Dedifferentiated amniotic fluid mesenchymal stem cell (primary cell): ENCODE measurements at regions not wholly inside any gene's neighbourhood (a gene's known extent, or its start where the extent isn't known, plus 50 kb on each side); places are given as distances from the start of the nearest gene placed in this dataset.
"Not testable (repeated sequence)": the region's sequence is repeated elsewhere in the genome, so short reads cannot be mapped to it uniquely, and the experiment has no call there.

ENCODE experiments used
- DNase-seq: peaks from one replicate; pipeline ENCODE4 v3.0.0-alpha.2; 2016; ENCODE audit errors: extremely low spot score

DNA sequence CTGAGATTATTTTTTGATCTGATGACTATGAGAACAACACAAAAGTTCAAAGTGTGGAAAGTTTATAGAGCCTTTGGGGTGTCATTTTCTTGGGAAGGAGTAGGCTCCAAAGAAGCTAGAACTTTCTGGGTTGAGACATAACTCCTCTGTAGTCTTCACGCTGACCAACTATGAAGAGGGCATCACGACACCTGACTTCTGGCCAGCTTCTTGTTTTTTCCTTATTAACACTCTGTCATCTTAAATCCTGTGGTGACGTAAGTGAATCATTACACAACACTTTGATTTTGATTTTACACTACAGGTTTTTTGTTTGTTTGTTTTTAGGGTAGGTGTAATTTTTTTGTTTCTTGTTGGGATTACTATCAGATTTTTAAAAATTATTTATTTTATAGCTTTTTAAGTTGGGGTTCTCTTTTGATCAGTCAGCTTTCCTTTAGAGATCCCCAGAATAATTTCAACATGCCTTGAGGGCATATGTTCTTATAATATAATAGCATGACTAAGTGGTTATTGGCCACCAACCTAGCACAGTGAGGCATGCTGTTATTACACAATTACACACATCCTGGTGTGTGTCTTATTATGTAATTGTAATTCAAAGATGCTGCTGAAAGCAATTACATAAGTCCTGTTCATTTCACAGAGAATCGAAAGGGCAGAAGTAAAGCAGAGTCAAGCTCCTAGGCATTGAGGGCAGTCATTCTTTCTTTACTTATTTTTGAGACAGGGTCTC, 281.6 kb upstream of the NOTCH2NLA start:
- not testable (repeated sequence) for DNase-seq

DNA sequence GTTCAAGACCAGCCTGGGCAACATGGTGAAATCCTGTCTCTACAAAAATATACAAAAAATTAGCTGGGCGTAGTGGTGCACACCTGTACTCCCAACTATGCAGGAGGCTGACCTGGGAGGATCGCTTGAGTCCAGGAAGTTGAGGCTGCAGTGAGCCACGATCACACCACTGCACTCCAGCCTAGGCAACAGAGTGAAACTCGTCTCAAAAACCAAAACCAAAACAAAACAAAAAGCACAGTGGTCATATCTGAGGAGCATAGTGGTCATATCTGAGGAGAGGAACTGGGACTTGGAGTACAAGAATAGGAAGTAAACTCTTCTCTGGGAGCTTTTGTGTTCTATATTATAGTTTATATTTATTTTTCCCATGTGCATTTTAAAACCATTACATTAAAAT, 275.3 kb upstream of the NOTCH2NLA start:
- not testable (repeated sequence) for DNase-seq

DNA sequence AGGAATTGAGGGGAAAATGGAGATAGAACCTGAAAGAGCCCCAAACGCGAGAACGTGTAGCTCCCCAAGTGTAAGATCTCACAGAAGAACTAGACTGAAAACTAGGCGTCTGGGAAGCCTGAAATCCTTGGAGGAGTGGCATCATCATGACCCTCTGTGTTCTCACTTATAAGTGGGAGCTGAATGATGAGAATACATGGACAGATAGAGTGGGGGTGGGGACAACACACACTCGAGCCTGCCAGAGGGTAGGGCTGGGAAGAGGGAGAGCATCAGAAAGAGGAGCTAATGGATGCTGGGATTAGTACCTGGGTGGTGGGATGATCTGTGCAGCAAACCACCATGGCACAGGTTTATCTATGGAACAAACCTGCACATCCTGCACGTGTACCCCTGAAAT, 258.7 kb upstream of the NOTCH2NLA start:
- DNase-seq = not testable (repeated sequence)

DNA sequence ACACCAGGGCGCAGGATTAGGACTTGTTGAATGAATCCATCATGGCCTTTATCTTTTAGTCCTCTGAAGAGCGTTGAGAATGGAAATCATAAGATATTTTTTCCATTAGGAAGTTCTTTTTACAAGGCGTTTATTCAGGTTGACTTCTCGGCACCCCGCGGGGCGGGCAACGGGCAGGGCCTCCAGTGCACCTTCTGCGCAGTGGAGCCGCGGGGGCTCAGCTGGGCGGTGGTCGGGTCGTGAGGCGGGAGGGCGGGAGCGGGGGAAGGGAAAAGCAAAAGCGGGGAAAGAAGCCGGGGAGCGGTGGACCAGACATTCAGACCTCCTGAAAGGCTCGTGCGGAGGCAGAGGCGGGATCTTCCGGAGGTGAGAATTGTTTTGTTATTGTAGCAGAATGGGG, 258.3 kb upstream of the NOTCH2NLA start:
- not testable (repeated sequence) for DNase-seq

DNA sequence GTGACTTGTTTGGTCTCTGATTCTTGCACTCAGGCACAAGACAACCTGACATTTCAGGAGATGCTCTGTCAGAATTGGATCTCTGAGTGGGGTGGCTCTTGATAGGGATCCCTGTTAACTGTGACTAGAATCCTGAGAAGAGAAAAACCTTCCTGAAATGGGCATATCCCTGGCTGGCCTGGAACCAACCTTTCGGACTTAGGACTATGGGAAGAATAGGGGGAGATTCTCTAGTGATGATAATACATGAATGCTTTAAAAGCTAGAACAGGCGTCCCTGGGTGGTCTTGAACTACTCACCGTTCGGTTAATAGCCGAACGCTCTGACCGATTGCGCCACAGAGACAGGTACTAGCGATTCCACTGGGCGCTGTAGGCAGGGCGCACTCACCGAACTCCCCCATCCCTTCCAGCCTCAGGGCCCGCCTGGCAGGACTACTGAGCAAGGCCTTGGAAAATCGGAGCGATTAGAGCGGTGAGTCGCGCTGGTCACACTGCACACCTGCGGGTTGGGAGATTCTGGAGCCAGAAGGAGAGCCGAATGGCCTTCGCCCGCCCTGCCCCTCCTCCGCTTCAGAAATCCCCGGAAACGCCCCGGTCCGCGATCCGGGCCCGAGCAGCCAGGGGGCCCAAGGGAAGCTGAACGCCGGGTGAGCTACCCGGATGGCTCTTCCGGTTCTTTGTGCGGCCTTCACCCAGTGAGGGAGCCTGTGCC, 257.6 kb upstream of the NOTCH2NLA start:
- not testable (repeated sequence) for DNase-seq

DNA sequence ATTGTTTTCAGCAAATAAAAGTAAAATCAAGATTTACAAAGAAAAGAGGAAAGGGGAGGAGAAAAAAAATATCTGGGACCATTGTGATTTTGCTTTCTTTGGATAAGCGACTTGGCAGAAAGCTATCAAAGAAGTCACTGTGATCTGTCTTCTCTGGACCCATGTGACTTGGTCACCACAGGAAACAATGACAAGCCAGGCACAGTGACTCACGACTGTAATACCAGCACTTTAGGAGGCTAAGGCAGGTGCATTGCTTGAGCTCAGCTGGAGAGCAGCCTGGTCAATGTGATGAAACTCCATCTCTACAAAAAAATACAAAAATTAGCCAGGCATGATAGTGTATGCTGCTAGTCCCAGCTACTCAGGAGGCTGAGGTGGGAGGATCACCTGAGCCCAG, 255.4 kb upstream of the NOTCH2NLA start:
- DNase-seq = not testable (repeated sequence)

DNA sequence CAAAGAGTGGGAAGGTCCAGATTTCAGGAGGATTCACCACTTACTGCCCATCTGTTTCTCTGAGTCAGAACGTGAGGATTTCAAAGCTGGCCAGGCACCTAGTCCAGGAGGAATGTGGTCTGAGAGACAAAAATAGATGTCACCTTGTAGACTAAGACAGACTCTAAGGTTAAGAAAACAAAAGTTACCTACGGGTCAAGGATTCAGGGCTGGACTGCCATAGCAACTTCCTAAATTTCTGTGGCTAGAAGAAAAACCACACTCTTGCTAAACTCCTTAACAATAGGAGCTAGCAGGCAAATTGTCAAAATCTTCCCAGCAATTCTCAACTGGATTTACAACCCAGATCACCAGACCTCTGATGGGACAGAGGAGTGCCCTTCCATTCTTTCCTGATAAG, 250.4 kb upstream of the NOTCH2NLA start:
- DNase-seq = not testable (repeated sequence)

DNA sequence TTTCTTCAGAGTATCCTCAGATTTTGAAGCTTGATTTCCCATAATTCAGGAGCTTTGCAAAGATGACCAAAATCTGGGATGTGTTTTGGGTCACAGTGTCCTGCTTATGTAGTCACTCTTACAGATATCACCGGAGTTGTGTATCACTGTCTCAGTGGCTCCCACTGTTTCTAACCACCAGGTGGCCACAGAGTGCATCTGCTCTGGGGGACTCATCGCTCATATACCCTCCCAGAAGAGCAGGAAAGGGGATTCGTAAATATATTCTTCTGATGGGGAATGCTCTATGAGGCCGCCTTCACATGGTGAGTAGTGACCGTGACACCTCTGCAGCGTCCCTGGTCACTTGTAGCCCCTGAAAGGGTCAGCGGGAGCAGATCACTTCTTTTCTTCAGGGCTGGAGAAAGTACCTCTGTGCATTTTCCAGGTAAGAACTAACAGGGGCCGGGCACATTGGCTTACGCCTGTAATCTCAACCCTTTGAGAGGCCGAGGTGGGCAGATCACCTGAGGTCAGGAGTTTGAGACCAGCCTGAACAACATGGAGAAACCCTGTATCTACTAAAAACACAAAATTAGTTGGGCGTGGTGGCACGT, 249.4 kb upstream of the NOTCH2NLA start:
- peak; percentile 14 for DNase-seq

DNA sequence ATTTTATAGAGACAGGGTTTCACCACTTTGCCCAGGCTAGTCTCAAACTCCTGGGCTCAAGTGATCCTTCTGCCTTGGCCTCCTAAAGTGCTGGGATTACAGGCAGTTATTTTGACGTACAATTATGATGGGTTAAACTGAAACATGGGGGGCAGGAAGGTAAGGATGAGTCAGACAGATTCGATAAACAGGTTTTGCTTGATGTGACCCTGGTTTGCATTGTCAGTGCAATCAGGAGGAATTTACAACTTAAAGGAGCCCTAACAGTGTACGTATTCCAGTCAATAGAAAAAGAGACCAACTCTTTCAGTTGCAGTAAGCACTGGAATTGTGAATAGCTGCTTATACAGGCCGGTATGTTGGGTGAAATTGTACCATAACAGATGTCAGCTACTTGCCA, 246.3 kb upstream of the NOTCH2NLA start:
- DNase-seq = not testable (repeated sequence)

DNA sequence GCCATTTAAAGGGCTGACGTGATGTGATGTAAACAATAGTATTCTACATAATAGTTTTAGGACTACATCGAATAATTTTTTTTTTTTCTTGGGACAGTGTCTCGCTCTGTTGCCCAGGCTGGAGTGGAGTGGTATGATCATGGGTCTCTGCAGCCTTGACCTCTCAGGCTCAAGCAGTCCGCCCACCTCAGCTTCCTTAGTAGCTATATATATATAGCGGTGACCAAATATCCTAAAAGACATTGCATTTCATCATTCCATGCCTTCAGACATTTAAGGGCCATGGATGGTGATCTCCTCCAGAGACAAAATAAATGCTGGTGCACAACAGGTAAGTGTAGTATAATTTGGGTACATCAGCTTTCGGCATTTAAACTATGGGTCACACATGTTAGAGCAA, 245.4 kb upstream of the NOTCH2NLA start:
- DNase-seq = not testable (repeated sequence)

DNA sequence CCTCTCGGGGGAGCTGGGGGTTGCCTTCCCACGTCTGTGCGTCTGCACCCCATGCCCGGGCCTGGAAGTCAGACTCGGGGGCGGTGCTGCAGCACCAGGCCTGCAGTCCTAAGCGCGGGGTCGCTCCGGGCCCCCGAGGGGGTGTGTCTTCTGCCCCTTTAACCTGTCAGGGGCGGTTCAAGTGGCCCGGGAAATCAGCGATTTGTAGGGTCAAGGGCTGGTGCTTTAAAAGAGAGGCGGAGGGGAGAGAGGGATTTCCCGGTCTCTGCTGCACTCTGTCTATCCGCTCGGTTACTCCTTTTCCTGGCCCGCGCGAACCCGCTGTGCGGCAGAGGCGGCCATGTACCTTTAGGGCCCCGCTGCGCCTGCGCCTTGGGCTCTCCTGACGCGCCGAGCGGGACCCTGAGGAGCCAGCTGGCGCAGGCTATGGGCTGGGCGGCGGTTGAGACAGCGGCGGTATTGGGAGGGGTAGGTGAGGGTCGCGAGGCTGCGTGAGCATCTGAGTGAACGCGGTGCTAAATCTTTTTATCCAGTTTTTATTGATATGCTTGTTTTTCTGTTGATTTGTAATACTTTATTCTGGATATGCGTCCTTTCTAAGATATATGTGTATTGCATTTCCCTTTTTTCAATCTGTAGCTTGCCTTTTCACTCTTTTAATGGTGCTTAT, 243.5 kb upstream of the NOTCH2NLA start:
- not testable (repeated sequence) for DNase-seq

DNA sequence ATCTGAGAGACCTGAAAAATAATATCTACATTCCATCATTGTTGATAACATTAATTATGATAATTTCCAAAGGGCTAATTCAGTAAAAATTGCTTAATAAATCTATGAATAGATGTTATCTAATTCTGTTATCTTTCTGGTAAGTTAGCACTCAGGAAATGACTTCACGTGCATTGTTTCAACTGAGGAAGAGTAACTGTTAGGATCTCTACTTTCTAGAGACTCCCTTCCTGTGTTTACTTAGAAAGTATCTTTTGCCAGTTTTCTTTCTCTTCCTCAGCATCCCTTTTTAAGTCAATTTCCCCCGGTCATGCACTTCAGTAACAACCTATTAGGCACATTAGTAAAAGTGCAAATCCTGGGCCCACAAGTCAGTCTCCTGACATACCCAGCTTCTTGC, 231.1 kb upstream of the NOTCH2NLA start:
- DNase-seq = not testable (repeated sequence)

DNA sequence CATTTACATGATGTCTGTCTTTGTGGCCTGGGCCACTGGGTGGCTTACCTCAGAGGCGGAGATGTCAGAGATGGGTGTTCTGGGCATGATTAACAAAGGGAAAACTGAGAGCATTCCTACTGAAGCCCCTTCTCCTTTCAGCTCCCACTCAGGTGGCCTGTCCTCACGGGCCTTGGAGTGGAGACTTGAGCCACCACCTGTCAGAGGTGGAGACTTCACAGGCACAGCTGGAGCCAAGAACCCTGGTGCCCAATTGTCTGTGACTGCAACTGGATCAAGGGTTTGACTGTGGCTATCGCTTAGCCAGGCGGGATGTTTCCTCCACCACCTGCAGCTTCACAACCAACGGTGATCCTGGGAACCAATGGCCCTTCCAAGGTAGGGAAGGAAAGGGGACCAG, 230.5 kb upstream of the NOTCH2NLA start:
- DNase-seq = not testable (repeated sequence)

DNA sequence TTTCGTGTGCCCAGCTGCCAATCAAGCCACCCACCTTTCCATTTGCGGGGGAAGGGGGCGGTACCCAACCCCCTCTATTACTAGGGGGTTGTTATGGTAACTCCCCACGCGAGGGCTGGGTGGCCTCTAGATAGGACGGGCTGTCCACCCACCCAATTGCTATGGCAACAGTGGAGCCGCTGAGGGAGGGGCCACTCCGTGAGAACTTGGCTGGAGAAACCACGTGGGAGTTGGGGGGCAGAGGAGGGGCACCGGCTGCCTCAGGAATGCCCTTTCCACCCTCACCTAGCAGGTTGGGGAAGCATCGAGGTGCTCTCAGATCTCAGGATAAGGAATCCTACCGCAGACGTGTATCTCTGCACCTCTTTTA, 220.0 kb upstream of the NOTCH2NLA start:
- not testable (repeated sequence) for DNase-seq

DNA sequence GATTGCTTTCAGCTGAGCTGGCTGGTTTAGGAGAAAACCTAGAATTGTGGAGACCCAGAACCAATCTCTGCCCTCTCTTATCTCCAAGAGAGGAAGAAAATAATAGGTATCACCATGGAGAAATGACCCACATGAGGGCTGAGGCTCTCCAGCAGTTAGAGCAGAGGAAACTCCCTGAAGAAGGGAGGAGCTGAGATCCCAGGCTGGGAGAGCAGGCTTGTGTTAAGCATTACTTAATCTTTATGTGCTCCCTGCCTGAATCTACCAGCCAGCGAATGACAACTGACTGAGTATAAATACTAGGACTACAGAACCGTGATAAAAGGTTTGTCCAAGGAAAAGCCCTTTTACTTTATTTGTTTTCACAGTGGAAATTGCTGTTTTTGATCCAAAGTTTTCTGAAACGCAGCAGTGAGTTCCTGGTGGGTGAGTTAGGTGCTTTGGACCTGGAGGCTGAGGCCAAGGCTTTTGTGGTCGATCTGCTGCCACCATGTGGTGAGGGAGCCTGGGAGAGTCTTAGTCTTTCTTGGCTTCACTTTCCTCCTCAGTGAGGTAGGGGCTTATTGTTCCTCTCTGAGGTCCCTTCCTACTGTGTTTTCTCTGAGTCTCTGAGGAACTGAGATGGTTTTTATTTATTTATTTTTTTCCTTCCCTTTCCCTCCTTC, 219.5 kb upstream of the NOTCH2NLA start:
- not testable (repeated sequence) for DNase-seq

DNA sequence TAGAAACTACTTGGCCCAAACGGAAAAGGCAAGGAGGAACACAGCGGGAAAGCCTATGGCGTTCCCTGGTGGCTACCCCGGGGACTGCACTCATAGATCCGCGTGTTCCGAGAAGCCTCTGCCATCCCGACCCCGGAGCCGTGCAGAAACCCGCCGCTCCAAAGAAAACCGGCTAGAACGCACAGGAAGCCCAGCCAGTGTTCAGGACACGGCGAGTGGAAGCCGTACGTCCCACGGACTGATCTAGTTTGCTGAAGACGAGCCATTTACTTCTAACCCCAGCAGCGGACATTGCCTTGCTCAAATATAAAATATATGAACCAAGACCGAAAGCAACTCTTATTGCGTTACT, 215.0 kb upstream of the NOTCH2NLA start:
- not testable (repeated sequence) for DNase-seq

DNA sequence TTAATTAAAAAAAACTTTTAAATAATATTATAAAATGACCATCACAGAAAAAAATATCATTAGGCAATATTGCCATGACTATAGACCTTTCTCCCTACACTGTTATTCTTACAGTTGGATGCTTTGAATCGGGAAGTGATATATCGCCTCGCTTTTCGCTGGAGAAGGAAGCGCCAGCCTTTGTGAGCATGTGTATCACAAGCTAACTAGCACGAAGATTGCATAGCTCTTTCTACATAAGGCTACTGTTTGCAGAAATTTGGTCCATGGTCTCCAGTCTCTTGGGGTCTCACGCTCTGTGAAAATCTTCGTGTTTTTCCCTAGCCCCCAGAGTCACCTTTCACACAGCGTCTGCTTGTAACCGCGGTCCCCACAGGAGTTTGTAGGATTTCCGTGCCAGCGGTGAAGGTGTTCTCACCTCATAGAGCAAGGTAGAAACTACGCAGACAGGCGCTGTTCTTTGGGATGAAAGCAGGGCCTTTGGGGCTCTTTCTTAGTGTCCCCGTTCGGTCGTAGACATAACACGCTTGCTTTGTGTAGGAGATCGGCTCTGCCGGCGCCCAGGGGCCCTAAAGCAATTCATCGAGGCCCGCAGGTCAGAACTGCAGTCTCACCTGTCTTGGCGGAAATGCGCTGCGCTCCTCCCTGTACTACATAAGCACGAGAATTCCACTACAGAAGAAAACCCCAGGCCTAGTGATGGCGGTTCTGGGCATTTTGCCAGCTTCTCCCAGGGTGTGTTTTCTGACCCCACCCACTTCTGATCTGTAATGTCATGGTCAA, 214.5 kb upstream of the NOTCH2NLA start:
- DNase-seq = not testable (repeated sequence)

DNA sequence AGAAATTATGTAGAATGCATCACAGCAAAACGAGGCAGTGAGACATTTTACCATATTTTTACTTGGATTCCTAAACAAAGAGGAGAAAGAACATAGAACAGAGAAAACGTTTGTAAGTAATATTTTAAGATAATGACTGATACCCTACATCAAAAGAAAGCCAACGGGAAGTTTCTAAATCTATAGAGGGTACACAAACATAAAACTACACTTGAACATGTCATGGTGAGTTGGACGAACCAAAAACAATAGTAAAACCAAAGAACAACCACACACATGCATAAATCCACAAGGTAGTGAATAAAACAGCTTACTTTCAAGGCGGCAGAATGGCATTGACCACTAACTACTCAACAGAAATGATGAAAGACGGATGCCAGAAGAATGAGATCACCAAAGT, 209.7 kb upstream of the NOTCH2NLA start:
- DNase-seq = not testable (repeated sequence)

DNA sequence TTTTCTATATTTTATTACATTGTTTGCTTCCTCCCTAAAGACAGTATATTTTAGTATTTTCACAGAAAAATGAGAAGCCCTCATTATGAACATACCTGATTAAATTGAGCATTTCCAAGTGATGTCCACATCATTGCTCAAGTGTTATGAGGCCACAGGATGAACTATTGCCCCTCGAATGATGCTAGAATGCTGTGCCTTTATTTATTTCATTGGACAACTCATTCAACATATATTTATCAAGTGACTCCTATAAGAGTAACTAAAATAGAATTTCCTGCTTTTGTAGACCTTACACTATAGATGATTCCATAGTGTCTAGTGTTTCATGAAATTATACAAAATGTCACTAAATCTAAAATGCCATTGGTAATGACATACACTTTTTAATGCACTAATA, 187.8 kb upstream of the NOTCH2NLA start:
- not testable (repeated sequence) for DNase-seq

DNA sequence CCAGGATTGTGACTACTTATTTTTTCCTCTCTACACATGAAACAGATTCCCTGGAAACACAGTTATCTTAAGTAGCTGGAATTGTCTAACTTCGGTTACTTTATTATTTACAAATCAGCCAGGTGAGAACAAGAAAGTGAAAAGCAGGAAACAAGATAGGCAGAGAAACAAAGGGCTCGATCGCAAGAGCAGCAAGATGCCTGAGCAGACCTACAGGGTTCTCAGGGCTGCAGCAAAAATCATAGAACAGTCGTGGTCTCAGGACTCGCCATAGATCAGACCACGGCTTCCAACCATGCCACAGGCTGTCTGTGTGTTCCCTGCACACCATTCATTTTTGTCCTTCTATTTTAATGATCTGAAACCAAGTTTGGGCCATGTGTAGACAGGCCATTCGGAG, 186.2 kb upstream of the NOTCH2NLA start:
- not testable (repeated sequence) for DNase-seq

DNA sequence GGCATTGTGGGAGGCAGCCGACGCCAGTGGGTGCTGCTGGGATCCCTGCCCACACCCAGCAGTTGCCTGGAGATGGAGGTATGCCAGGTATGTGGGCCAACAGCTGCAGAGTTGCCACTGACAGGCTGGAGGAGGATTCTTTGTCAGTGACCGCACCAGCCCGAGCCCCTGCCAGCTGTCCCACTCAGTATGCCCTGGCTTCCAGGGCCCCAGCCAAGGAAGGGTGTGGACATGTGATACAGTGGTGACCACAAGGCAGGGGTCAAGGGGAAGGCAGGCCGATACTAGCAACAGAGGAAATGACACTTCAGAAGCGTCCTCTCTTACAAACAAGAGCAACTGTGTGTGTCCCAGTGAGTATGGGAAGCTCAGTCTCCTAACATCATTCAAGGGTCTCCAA, 185.1 kb upstream of the NOTCH2NLA start:
- not testable (repeated sequence) for DNase-seq
